IMR-90 (cell line): ENCODE measurements at regions not wholly inside any gene's neighbourhood (a gene's known extent, or its start where the extent isn't known, plus 50 kb on each side); places are given as distances from the start of the nearest gene placed in this dataset.

Experiments used
- ATAC-seq: fragments of 200-7000 bp; cut with Tn5 transposase; 2 replicates; pipeline ENCODE4 v1.9.1; 2020; ENCODE audit warnings: low read depth, mild to moderate bottlenecking, moderate library complexity
- BruUV-seq: library from RNA; stranded (reverse); fragments of 400-500 nt; replicated peaks from 2 replicates; lab custom pipeline; 2021; lab: Mats Ljungman, UMichigan
- CTCF ChIA-PET: fragments of 300-600 bp; formaldehyde crosslinking; extraction: SDS; loops from one replicate; lab custom pipeline; 2021; ENCODE audit warnings: antibody characterized with exemption; lab: Yijun Ruan, JAX
- POLR2A ChIA-PET: fragments of 300-600 bp; sonication (Branson Sonifier 250); formaldehyde crosslinking; loops from one replicate; lab custom pipeline; 2022; ENCODE audit warnings: antibody characterized with exemption; ENCODE audit not compliant: unreplicated experiment; lab: Charles Lee
- DNase-seq: peaks from one replicate; pipeline ENCODE4 v3.0.0; 2013
- H2AFZ ChIP-seq: replicated peaks from 2 replicates; pipeline ENCODE3; 2013; ENCODE audit warnings: low read length, mild to moderate bottlenecking; ENCODE audit not compliant: poor library complexity
- H2AK5ac ChIP-seq: 2 replicates; pipeline ENCODE4 v1.6.1; 2013; ENCODE audit warnings: low read depth, low read length, inconsistent platforms
- H2AK9ac ChIP-seq: replicated peaks from 2 replicates; pipeline ENCODE3; 2013; ENCODE audit warnings: mild to moderate bottlenecking, low read depth, low read length, moderate library complexity; ENCODE audit not compliant: poor library complexity
- H2BK120ac ChIP-seq: 2 replicates; pipeline ENCODE4 v1.6.1; 2013; ENCODE audit warnings: low read depth, low read length, inconsistent platforms
- H2BK15ac ChIP-seq: 3 replicates; pipeline ENCODE4 v1.6.1; 2013; ENCODE audit warnings: low read depth, low read length, inconsistent platforms
- H2BK20ac ChIP-seq: 2 replicates; pipeline ENCODE4 v1.6.1; 2013; ENCODE audit warnings: low read depth, mild to moderate bottlenecking, inconsistent platforms, low read length, moderate library complexity
- H2BK5ac ChIP-seq: 2 replicates; pipeline ENCODE4 v1.6.1; 2013; ENCODE audit warnings: mild to moderate bottlenecking, low read depth, low read length, inconsistent platforms; ENCODE audit not compliant: poor library complexity, severe bottlenecking
- H3K14ac ChIP-seq: replicated peaks from 2 replicates; pipeline ENCODE4 v1.6.1; 2013; ENCODE audit warnings: low read depth, low read length, inconsistent platforms
- H3K18ac ChIP-seq: 2 replicates; pipeline ENCODE4 v1.6.1; 2013; ENCODE audit warnings: low read depth, low read length, control low read depth
- H3K23ac ChIP-seq: 2 replicates; pipeline ENCODE4 v1.6.1; 2013; ENCODE audit warnings: low read depth, low read length, inconsistent platforms
- H3K27ac ChIP-seq: 2 replicates; pipeline ENCODE4 v1.5.1; 2013; ENCODE audit warnings: mild to moderate bottlenecking, control low read depth, low read length; ENCODE audit not compliant: insufficient read depth
- H3K27me3 ChIP-seq: 2 replicates; pipeline ENCODE4 v1.6.1; 2013; ENCODE audit warnings: low read length; ENCODE audit not compliant: control insufficient read depth, insufficient read depth
- H3K36me3 ChIP-seq: 2 replicates; pipeline ENCODE4 v1.6.1; 2013; ENCODE audit warnings: low read length, mixed read lengths; ENCODE audit not compliant: control insufficient read depth, insufficient read depth
- H3K4ac ChIP-seq: 2 replicates; pipeline ENCODE4 v1.6.1; 2013; ENCODE audit warnings: low read depth, low read length, inconsistent platforms
- H3K4me1 ChIP-seq: 2 replicates; pipeline ENCODE4 v1.6.1; 2013; ENCODE audit warnings: low read length, mixed read lengths; ENCODE audit not compliant: control insufficient read depth, insufficient read depth
- H3K4me2 ChIP-seq: 2 replicates; pipeline ENCODE4 v1.6.1; 2013; ENCODE audit warnings: low read depth, mild to moderate bottlenecking, control low read depth, low read length, moderate library complexity
- H3K4me3 ChIP-seq: 2 replicates; pipeline ENCODE4 v1.5.1; 2013; ENCODE audit warnings: low read depth, mild to moderate bottlenecking, control low read depth, low read length, moderate library complexity; ENCODE audit not compliant: insufficient read depth
- H3K56ac ChIP-seq: 2 replicates; pipeline ENCODE4 v1.6.1; 2013; ENCODE audit warnings: low read length, inconsistent platforms; ENCODE audit not compliant: insufficient read depth; ENCODE audit errors: extremely low read depth
- H3K79me1 ChIP-seq, 2 experiments: 2 replicates each; pipeline ENCODE4 v1.6.1; 2013; ENCODE audit warnings: low read length in 2 of 2, inconsistent platforms in 1 of 2, low read depth in 1 of 2
- H3K9ac ChIP-seq: 2 replicates; pipeline ENCODE4 v1.6.1; 2013; ENCODE audit warnings: low read depth, low read length, control low read depth
- H3K9me1 ChIP-seq: 2 replicates; pipeline ENCODE4 v1.6.1; 2013; ENCODE audit warnings: low read length, inconsistent platforms; ENCODE audit not compliant: insufficient read depth
- H3K9me3 ChIP-seq: 2 replicates; pipeline ENCODE4 v1.6.1; 2013; ENCODE audit warnings: low read length; ENCODE audit not compliant: control insufficient read depth, insufficient read depth
- H4K20me1 ChIP-seq: 2 replicates; pipeline ENCODE4 v1.6.1; 2013; ENCODE audit warnings: low read length, inconsistent platforms; ENCODE audit not compliant: insufficient read depth
- H4K5ac ChIP-seq: 2 replicates; pipeline ENCODE4 v1.6.1; 2013; ENCODE audit warnings: mild to moderate bottlenecking, low read depth, low read length, control low read depth
- H4K8ac ChIP-seq, 2 experiments: 2 replicates each; pipeline ENCODE4 v1.6.1; 2013; ENCODE audit warnings: low read depth in 2 of 2, low read length in 2 of 2, control low read depth in 1 of 2, inconsistent platforms in 1 of 2
- H4K91ac ChIP-seq: 2 replicates; pipeline ENCODE4 v1.6.1; 2013; ENCODE audit warnings: low read depth, low read length, inconsistent platforms; ENCODE audit not compliant: insufficient read depth
- BHLHE40 ChIP-seq: fragments of 150-350 bp; IDR thresholded peaks from 2 replicates; pipeline ENCODE4 v1.6.1; 2016; ENCODE audit warnings: mild to moderate bottlenecking, low read depth, low read length
- CEBPB ChIP-seq: IDR thresholded peaks from 2 replicates; pipeline ENCODE4 v1.6.1; 2012; ENCODE audit warnings: low read depth, low read length, improper control_type of control experiment
- CHD1 ChIP-seq: IDR thresholded peaks from 2 replicates; pipeline ENCODE4 v1.6.1; 2012; ENCODE audit warnings: low read depth, low read length, improper control_type of control experiment
- FOS ChIP-seq: fragments of 150-350 bp; IDR thresholded peaks from 2 replicates; pipeline ENCODE4 v1.6.1; 2016; ENCODE audit warnings: low read depth, low read length
- MAFK ChIP-seq: IDR thresholded peaks from 2 replicates; pipeline ENCODE4 v1.6.1; 2012; ENCODE audit warnings: low read depth, low read length, improper control_type of control experiment
- MAZ ChIP-seq: IDR thresholded peaks from 2 replicates; pipeline ENCODE4 v1.6.1; 2012; ENCODE audit warnings: low read depth, mild to moderate bottlenecking, low read length, improper control_type of control experiment, moderate library complexity, borderline replicate concordance
- MXI1 ChIP-seq: IDR thresholded peaks from 2 replicates; pipeline ENCODE4 v1.6.1; 2012; ENCODE audit warnings: low read depth, mild to moderate bottlenecking, low read length, moderate library complexity, borderline replicate concordance
- NFE2L2 ChIP-seq: fragments of 150-350 bp; IDR thresholded peaks from 2 replicates; pipeline ENCODE4 v1.6.1; 2016; ENCODE audit warnings: low read depth, mild to moderate bottlenecking, low read length
- POLR2A ChIP-seq: IDR thresholded peaks from 2 replicates; pipeline ENCODE4 v1.6.1; 2012; ENCODE audit warnings: mild to moderate bottlenecking, low read depth, low read length
- RAD21 ChIP-seq: IDR thresholded peaks from 2 replicates; pipeline ENCODE4 v1.6.1; 2012; ENCODE audit warnings: low read length, improper control_type of control experiment
- RCOR1 ChIP-seq: IDR thresholded peaks from 2 replicates; pipeline ENCODE4 v1.6.1; 2012; ENCODE audit warnings: mild to moderate bottlenecking, low read length, improper control_type of control experiment; ENCODE audit not compliant: insufficient replicate concordance
- RFX5 ChIP-seq: IDR thresholded peaks from 2 replicates; pipeline ENCODE4 v1.8.0; 2012; ENCODE audit warnings: low read depth, mild to moderate bottlenecking, low read length, moderate library complexity
- SMC3 ChIP-seq: fragments of 150-350 bp; IDR thresholded peaks from 2 replicates; pipeline ENCODE4 v1.6.1; 2016; ENCODE audit warnings: low read depth, mild to moderate bottlenecking, antibody characterized with exemption, low read length, moderate library complexity
- WGBS, 2 experiments: methylation state at CpG; one replicate each; pipeline versions ENCODE4 v1.1.5 to v1.1.7; 2013; ENCODE audit warnings: missing lambda C conversion rate in 2 of 2; ENCODE audit not compliant: insufficient read length in 1 of 2; ENCODE audit errors: extremely low coverage in 2 of 2; 5-methylcytosine and 5-hydroxymethylcytosine counted together
- dilution Hi-C: fragments of 300-500 bp; cut with HindIII; formaldehyde crosslinking; loops from one replicate; pipeline ENCODE4 v1.14.3; 2018; ENCODE audit warnings: low sequenced_read_pairs; ENCODE audit not compliant: unreplicated experiment
- in situ Hi-C: fragments of 300-500 bp; cut with MboI; formaldehyde crosslinking; loops from 3 replicates; pipeline ENCODE4 v1.14.3; 2019; ENCODE audit warnings: low sequenced_read_pairs, inconsistent platforms, mixed read lengths
- intact Hi-C: fragments of 100-400 bp; cut with micrococcal nuclease; formaldehyde crosslinking; loops from 2 replicates; pipeline ENCODE4 v1.10.0; 2022
- TF ChIP-seq, protein P1 (sequence below): fragments of 150-350 bp; IDR thresholded peaks from 2 replicates; pipeline ENCODE4 v1.6.1; 2017; ENCODE audit warnings: mild to moderate bottlenecking, antibody characterized with exemption, low read length, low read depth
- TF ChIP-seq, protein P2 (sequence below): conservative IDR thresholded peaks from 2 replicates; pipeline ENCODE4 v1.5.1; 2012; ENCODE audit warnings: mild to moderate bottlenecking, low read depth, low read length, improper control_type of control experiment
- TF ChIP-seq, protein P3 (sequence below): fragments of 150-350 bp; IDR thresholded peaks from 2 replicates; pipeline ENCODE4 v1.6.1; 2016; ENCODE audit warnings: low read depth, mild to moderate bottlenecking, low read length, moderate library complexity, borderline replicate concordance

DNA sequence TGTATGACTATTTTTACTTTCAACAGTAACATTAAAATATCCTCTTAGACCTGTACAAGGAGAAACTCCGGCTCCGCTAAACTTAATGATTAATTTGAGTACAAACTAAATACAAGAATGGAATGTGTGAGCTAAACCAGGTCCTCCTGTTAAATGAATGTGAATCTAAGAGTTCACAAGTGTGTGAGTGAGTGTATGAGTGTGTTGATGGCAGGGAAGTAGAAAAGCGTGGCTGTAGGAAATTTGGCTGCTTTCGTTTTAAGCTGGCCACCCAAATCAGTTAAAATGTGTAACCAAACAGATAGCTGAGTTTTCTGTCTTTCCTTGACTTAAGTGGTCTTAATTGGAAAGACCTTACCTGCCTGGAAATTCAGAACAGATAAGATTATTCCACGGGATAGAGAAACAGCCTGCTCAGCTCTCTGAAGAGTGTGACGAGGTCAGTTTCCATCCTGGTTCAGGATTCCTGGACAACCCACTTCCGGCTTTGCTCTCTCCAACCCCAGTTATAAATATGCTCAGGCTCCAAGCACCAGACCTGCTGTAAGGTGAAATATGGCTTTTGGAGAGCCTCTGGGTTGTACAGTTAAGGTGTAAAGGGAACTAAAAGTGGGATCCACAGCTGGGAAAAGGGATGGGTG is 908.6 kb upstream of the EDIL3 start:
- Histone ChIP-seq H3K18ac (no peak overlapping the region), H3K27me3 (no peaks in the 10 kb centered on the region), H4K5ac (no peak overlapping the region), H2AK9ac (no peak overlapping the region), H3K36me3 (no peaks in the 10 kb centered on the region), H3K4me1 (no peaks in the 10 kb centered on the region), H4K91ac (no peak overlapping the region), H2BK15ac (no peak overlapping the region), H3K56ac (no peak overlapping the region), H4K20me1 (no peaks in the 10 kb centered on the region), H3K4me3 (peak overlapping the region; percentile 33; the same call in 1 of the 2 replicates), H3K14ac (no peak overlapping the region), H3K9me1 (no peaks in the 10 kb centered on the region), H3K9me3 (no peaks in the 10 kb centered on the region), H4K8ac (no peak overlapping the region), H3K4me2 (peak overlapping the region; percentile 35; the same call in 1 of the 2 replicates), H2BK120ac (no peak overlapping the region), H3K23ac (no peak overlapping the region), H2BK20ac (no peak overlapping the region), H2AFZ (no peak overlapping the region), H2AK5ac (no peak overlapping the region), H3K79me1 (no peaks in the 10 kb centered on the region), H2BK5ac (no peak overlapping the region), H3K27ac (no peak overlapping the region), H3K9ac (no peak overlapping the region), H3K4ac (no peak overlapping the region)
- dilution Hi-C loops (no loop called here), in situ Hi-C loops (no loop called here), intact Hi-C loops (no loop called here)
- ATAC-seq = peak; percentile 48; the same call in 1 of the 2 replicates
- no TSS peak for BruUV-seq
- CTCF ChIA-PET = no interaction called here
- POLR2A ChIA-PET = no interaction called here
- whole genome bisulfite sequencing, 2 experiments = no CpG with 5 or more reads among the region's 7 CpGs
- TF ChIP-seq, protein P1, sequence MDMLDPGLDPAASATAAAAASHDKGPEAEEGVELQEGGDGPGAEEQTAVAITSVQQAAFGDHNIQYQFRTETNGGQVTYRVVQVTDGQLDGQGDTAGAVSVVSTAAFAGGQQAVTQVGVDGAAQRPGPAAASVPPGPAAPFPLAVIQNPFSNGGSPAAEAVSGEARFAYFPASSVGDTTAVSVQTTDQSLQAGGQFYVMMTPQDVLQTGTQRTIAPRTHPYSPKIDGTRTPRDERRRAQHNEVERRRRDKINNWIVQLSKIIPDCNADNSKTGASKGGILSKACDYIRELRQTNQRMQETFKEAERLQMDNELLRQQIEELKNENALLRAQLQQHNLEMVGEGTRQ = no peak
- no peak for TF ChIP-seq MXI1
- TF ChIP-seq CHD1 = no peak
- no peak for TF ChIP-seq CEBPB
- no peak for TF ChIP-seq RAD21
- TF ChIP-seq, protein P2, sequence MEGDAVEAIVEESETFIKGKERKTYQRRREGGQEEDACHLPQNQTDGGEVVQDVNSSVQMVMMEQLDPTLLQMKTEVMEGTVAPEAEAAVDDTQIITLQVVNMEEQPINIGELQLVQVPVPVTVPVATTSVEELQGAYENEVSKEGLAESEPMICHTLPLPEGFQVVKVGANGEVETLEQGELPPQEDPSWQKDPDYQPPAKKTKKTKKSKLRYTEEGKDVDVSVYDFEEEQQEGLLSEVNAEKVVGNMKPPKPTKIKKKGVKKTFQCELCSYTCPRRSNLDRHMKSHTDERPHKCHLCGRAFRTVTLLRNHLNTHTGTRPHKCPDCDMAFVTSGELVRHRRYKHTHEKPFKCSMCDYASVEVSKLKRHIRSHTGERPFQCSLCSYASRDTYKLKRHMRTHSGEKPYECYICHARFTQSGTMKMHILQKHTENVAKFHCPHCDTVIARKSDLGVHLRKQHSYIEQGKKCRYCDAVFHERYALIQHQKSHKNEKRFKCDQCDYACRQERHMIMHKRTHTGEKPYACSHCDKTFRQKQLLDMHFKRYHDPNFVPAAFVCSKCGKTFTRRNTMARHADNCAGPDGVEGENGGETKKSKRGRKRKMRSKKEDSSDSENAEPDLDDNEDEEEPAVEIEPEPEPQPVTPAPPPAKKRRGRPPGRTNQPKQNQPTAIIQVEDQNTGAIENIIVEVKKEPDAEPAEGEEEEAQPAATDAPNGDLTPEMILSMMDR = no peak
- no peak for TF ChIP-seq MAZ
- TF ChIP-seq SMC3 = no peak
- no peak for TF ChIP-seq BHLHE40
- TF ChIP-seq MAFK = no peak
- no peak for TF ChIP-seq RFX5
- no peak for TF ChIP-seq POLR2A
- TF ChIP-seq NFE2L2 = no peak
- no peak for TF ChIP-seq FOS
- no peak for TF ChIP-seq RCOR1
- TF ChIP-seq, protein P3, sequence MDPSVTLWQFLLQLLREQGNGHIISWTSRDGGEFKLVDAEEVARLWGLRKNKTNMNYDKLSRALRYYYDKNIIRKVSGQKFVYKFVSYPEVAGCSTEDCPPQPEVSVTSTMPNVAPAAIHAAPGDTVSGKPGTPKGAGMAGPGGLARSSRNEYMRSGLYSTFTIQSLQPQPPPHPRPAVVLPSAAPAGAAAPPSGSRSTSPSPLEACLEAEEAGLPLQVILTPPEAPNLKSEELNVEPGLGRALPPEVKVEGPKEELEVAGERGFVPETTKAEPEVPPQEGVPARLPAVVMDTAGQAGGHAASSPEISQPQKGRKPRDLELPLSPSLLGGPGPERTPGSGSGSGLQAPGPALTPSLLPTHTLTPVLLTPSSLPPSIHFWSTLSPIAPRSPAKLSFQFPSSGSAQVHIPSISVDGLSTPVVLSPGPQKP = no peak
- DNase-seq = peak; percentile 0
